AG20443 (cell line): ENCODE measurements at regions not wholly inside any gene's neighbourhood (a gene's known extent, or its start where the extent isn't known, plus 50 kb on each side); places are given as distances from the start of the nearest gene placed in this dataset.
"Not testable (repeated sequence)": the region's sequence is repeated elsewhere in the genome, so short reads cannot be mapped to it uniquely, and the experiment has no call there.

Experiments used
- DNase-seq: peaks from one replicate; pipeline ENCODE4 v3.0.0; 2012; ENCODE audit warnings: low spot score, mixed read lengths

DNA sequence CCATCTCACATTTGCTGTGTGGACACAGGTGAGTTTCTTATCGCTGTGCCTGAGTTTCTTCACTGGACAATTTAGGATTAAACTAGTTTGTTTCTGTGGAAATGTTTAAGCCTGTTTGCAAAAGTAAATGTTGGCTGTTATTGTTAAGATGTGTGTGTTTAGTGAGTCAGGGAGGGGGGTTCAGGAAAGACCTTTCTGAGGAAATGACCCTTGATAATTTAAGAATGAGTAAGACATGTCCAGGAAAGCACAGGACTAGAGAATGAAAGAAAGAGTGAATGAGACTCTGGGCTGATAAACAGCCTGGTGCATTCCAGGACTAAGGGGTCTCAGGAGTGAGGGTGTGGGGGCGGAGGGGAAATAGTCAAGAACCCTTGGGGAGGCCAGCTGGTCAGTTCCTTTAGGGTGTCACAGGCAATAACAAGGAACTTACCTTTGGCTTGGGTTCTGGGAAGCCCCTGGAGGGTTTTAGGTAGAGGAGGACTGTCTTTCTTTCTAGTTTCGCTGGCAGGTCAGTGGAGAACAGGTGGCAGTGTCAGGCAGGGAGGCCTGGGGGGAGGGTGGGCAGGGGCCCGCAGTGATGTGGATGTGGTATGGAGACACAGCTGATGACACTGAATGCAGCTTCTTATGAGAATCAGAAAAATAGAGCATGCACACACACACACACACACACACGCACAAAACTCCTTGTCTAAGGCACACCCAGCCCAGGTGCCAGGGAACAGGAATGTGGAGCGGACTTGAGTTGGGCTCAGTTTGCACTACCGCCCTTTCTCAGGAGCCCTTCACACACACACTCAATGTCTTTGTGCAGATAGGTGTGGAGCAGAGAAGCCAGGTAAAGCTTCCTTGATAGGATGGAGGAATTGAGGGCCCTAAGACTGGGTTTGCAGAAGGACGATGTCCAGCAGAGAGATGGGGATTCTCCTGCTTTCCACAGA, 1005.5 kb downstream of the VRK1 start:
- DNase-seq: no peak

- DNase-seq: no peak
These were observed 1006.9 kb downstream of the VRK1 start for GRCh38 chr14:97804056-97804455.

DNA sequence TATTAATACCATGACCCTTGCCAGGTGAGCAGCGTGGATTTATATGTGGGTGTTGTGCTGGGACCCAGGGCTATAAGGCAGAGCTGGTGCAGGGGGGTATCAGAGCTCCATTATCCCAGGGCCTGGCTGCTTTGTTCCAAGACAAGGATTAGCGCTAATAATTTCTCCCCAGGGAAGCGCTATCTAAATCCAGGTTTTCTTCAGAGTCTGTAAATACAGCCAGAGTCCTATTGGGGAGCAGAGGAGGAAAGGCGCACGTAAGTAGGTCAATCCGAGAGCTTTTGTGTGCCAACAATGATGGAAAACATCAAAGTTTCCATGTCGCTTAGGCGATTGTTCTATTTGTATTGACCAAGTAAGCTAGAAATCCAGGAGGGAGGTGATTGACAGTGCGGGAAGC, 1009.7 kb downstream of the VRK1 start:
- no peak for DNase-seq

- DNase-seq: not testable (repeated sequence)
These were observed 1011.4 kb downstream of the VRK1 start for GRCh38 chr14:97808541-97808940.

- DNase-seq: no peak
These were observed 1016.4 kb downstream of the VRK1 start for GRCh38 chr14:97813556-97813955.

DNA sequence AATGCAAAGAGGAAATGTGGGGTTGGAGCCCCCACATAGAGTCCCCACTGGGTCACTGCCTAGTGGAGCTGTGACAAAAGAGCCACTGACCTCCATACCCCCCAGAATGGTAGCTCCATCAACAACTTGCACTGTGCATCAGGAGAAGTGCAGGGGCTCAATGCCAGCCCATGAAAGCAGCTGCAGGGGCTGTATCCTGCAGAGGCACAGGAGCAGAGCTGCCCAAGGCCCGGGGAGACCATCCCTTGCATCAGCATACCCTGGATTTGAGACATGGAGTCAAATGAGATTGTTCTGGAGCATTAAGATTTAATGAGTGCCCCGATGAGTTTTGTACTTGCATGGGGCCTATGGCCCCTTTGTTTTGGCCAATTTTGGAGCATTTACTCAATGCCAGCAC, 1023.6 kb downstream of the VRK1 start:
- DNase-seq: no peak

DNA sequence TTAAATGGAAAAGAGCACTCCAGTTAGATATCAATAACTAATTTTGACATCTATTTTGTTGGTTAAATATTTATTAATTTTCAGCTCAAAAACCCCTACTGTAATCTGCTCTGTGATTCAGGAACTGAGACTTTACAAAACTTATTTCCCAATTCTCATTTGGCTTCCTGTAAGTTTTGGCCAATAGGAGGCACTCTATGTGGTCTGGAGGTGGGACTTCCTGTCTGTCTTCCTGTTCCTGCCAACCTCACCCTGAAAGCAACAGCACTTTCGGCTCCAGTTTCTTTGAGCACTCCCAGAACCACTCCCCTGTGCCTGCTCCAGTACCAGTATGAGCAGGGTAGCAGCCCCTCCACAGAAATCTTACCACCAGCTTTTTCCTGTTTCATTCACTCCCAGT, 1027.0 kb downstream of the VRK1 start:
- no peak for DNase-seq

GRCh38 chr14:97827746-97828145, 1030.6 kb downstream of the VRK1 start:
- no peak for DNase-seq

GRCh38 chr14:97832776-97833175, 1035.6 kb downstream of the VRK1 start:
- no peak for DNase-seq

DNA sequence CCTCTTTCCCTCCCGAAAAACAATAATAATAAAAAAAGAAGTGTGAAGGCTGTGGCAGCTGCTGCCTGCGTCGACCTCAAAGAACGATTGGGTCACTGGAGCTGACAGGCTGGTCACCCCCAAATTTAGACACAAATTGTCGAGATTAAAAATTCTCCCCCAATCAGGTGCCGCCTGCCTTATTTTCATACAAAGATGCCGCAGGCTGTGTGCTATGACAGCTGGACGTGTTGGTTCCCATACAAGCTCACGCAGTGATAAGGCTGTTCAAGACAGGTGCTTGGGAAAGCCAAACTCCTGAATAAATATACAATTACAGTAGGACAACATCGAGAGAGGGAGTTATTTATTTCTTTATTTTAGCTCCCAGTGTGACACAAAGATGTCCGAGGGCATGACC, 1041.8 kb downstream of the VRK1 start:
- no peak for DNase-seq

DNA sequence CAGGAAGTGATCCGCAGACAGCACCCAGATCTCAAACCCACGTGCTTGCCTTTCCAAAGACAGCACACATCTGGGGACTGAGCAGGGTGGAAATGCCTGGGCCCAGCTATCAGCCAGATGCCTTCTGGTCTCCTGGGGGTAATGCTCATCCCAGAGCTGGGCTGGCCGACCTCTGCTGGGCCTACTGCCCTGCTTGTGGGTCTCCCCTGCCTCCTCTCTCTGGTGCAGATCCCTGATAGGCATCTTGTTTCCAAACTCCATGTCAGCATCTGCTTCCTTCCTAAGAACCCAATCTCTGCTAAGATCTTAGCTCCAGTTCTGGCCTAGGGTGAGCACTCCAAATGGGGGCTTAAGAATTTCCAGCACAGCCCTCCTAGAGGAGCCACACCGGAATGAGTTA, 1043.0 kb downstream of the VRK1 start:
- DNase-seq: no peak

GRCh38 chr14:97841762-97842161, 1044.6 kb downstream of the VRK1 start:
- no peak for DNase-seq

DNA sequence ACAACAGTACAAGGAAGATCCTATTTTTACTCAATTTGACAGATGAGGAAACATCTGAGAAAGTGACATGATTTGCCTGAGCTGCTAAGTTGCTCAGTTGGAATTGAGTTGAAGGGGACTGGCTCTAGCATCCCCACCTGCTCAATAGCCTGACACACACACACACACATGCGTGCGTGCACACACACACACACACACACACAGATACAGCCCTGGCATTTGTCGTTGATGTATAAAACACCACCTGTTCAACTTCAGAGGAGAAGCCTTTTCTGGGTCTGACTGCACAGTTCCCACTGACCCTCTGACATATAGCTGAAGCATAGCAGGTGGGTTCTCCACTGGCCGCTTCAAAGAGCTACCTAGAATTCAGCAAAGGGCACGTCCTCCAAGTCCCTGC, 1045.9 kb downstream of the VRK1 start:
- no peak for DNase-seq

- DNase-seq: no peak
These were observed 1046.9 kb downstream of the VRK1 start for GRCh38 chr14:97844042-97844441.

- DNase-seq: no peak
These were observed 1049.0 kb downstream of the VRK1 start for GRCh38 chr14:97846156-97846555.

DNA sequence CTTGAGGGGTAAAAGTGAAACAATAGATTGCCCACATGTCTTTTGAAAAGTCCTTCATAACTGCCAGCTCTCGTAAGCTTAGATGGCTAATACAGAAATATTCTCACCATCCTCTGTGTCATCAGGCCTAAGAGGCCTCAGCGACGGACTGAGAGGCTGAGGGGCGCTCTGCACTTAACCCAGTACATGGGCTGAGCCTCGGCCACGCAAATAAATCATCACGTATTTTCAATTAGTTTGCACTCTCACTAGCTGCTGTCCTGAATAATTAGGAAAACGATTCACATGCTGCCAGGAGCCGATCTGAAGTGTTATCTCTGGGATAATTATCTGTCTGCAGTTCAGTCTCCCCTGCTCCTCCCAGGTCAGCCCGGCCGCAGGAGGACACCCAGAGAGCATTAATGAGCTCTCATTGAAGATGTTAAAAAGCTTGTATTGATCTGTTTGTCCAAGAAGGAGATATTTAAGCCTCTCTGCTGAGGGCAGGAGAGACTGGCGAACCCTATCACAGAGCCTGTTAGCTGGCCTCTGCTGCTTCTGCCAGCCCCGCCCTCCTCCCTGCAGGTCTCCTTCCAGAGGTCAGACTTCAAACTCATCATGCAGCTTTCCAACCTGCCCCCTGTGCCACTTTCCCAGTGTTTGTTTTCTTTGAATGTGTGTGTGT, 1051.3 kb downstream of the VRK1 start:
- DNase-seq: no peak

DNA sequence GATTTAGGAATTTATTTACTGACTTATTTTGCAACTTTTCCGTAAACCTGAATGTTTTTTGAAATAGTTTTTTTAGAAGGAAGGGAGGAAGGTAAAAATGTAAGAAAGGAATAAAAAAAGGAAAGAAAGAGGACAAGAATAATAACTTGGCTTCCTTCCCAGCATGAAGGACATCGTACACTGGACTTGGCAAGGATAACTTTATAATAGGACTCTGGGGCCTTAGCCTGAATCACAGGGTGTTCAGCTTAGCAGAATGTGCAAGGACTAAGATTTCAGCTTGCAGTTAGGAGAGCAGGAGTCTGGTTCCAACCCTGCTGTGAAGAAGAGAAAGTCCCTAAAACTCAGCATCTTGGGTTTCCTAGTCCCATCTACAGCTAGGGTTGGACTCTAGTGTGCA, 1053.3 kb downstream of the VRK1 start:
- no peak for DNase-seq

GRCh38 chr14:97850886-97851285, 1053.7 kb downstream of the VRK1 start:
- DNase-seq: no peak

DNA sequence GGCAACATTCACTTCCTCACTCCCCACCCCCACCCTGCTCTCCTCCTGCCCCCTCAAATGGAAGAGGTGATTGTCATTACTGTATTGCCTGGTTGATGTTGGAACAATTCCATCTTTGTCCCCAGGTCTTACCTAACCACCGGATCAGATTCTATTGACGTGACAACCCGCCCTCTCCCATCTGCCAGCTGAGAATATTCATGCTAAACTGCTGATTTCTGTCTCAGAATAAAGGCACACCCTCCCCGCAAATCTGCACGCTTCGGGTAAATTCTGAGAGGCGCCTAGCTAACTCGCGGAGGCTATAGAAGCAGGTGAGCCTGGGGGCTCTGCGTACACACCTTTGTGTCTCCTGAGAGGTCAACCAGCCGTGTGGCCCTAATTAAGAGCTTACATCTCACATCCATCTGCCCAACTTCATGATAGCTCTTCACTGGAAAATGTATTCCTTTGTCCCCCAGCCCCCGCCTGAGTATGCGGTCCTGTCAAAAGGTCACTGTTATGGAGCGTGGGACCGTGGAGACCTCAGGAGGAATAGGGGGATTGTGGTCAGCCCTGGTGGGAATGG, 1054.3 kb downstream of the VRK1 start:
- DNase-seq: no peak

- DNase-seq: no peak
These were observed 1057.7 kb downstream of the VRK1 start for GRCh38 chr14:97854918-97855317.

GRCh38 chr14:97866195-97866594, 1069.0 kb downstream of the VRK1 start:
- no peak for DNase-seq

DNA sequence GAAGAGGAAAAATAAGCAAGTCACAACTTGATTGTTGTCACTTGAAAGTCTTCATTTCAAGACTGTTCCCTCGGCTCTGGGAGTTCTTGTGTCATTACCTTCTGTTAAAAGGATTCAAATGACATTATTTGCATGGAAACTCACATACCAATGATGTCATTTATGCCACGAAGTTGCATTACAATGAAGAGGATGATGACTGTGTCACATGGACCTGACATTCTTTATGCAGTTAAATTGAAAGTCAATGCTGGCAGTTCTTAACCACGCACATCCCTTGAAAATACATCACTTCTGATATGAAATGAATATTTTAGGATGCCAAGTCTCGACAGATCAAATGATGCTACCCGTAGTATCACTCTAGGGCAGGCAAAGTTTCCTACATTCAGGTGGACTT, 1069.5 kb downstream of the VRK1 start:
- DNase-seq: no peak

DNA sequence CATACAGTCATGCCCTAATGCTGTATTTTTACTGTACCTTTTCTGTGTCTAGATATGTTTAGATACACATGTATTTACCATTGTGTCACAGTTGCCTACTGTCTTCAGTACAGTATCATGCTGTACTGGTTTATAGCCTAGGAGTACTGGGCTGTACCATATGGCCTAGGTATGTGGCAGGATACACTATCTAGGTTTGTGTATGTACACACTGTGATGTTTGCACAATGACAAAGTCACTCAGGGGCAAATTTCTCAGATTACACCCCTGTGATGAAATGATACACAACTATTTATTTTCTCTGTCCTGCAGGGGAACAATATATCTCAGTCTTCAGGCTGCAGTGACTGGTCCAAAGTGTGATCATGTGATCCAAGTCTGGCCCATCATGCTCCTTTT, 1076.1 kb downstream of the VRK1 start:
- DNase-seq: no peak
